K562 (cell line): ENCODE measurements at regions not wholly inside any gene's neighbourhood (a gene's known extent, or its start where the extent isn't known, plus 50 kb on each side); places are given as distances from the start of the nearest gene placed in this dataset.

ENCODE experiments used
- POLR2A ChIP-seq: fragments of 450-650 bp; conservative IDR thresholded peaks from 2 replicates; pipeline ENCODE4 v1.6.1; 2016
- POLR2H ChIP-seq: IDR thresholded peaks from 2 replicates; pipeline ENCODE4 v1.6.1; 2016; ENCODE audit warnings: missing genetic modification characterization, low read depth, mild to moderate bottlenecking, control low read depth, missing compliant biosample characterization, moderate library complexity
- ZNF124 ChIP-seq: sonication (generic); formaldehyde crosslinking; IDR thresholded peaks from 2 replicates; pipeline ENCODE4 v1.8.1; 2022; ENCODE audit warnings: missing genetic modification reagents
- TF ChIP-seq, protein P1 (sequence below): IDR thresholded peaks from 2 replicates; pipeline ENCODE4 v1.6.1; 2012; ENCODE audit warnings: low read depth, low read length, improper control_type of control experiment, borderline replicate concordance
- TF ChIP-seq, protein P2 (sequence below): fragments of 200-600 bp; sonication (generic); IDR thresholded peaks from one replicate; pipeline ENCODE4 v1.6.1; 2012; ENCODE audit warnings: mild to moderate bottlenecking, low read depth, low read length, inconsistent platforms
- TF ChIP-seq, protein P3 (sequence below): fragments of 250-450 bp; sonication (Bioruptor Pico); IDR thresholded peaks from 2 replicates; pipeline ENCODE4 v1.8.0; 2021; ENCODE audit warnings: moderate library complexity, mild to moderate bottlenecking, inconsistent platforms

DNA sequence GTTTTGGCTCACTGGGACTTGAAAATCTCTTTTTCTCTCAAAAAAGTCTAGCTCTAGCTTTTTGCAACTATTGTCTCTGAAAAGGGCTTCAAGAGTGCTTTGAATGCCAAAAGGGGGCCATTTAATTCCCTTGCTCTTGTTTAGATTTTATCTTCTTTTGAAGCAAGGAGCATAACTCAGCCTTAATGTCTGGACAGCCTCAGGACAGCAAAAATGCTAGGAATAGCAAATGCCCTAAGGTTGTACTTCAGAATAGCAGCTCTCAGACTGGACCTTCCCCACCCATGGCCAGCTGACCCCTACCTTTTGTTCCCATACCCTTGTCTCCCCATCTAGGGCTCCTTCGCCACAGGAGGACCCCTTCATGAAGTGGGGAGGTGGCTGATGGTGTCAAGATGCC, 121.4 kb downstream of the KCNK1 start:
- TF ChIP-seq ZNF124 (CRISPR knock-in tag), result no peak
- TF ChIP-seq POLR2A, result no peak
- TF ChIP-seq, protein P1, sequence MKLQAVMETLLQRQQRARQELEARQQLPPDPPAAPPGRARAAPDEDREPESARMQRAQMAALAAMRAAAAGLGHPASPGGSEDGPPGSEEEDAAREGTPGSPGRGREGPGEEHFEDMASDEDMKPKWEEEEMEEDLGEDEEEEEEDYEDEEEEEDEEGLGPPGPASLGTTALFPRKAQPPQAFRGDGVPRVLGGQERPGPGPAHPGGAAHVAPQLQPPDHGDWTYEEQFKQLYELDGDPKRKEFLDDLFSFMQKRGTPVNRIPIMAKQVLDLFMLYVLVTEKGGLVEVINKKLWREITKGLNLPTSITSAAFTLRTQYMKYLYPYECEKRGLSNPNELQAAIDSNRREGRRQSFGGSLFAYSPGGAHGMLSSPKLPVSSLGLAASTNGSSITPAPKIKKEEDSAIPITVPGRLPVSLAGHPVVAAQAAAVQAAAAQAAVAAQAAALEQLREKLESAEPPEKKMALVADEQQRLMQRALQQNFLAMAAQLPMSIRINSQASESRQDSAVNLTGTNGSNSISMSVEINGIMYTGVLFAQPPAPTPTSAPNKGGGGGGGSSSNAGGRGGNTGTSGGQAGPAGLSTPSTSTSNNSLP, result no peak
- TF ChIP-seq, protein P2, sequence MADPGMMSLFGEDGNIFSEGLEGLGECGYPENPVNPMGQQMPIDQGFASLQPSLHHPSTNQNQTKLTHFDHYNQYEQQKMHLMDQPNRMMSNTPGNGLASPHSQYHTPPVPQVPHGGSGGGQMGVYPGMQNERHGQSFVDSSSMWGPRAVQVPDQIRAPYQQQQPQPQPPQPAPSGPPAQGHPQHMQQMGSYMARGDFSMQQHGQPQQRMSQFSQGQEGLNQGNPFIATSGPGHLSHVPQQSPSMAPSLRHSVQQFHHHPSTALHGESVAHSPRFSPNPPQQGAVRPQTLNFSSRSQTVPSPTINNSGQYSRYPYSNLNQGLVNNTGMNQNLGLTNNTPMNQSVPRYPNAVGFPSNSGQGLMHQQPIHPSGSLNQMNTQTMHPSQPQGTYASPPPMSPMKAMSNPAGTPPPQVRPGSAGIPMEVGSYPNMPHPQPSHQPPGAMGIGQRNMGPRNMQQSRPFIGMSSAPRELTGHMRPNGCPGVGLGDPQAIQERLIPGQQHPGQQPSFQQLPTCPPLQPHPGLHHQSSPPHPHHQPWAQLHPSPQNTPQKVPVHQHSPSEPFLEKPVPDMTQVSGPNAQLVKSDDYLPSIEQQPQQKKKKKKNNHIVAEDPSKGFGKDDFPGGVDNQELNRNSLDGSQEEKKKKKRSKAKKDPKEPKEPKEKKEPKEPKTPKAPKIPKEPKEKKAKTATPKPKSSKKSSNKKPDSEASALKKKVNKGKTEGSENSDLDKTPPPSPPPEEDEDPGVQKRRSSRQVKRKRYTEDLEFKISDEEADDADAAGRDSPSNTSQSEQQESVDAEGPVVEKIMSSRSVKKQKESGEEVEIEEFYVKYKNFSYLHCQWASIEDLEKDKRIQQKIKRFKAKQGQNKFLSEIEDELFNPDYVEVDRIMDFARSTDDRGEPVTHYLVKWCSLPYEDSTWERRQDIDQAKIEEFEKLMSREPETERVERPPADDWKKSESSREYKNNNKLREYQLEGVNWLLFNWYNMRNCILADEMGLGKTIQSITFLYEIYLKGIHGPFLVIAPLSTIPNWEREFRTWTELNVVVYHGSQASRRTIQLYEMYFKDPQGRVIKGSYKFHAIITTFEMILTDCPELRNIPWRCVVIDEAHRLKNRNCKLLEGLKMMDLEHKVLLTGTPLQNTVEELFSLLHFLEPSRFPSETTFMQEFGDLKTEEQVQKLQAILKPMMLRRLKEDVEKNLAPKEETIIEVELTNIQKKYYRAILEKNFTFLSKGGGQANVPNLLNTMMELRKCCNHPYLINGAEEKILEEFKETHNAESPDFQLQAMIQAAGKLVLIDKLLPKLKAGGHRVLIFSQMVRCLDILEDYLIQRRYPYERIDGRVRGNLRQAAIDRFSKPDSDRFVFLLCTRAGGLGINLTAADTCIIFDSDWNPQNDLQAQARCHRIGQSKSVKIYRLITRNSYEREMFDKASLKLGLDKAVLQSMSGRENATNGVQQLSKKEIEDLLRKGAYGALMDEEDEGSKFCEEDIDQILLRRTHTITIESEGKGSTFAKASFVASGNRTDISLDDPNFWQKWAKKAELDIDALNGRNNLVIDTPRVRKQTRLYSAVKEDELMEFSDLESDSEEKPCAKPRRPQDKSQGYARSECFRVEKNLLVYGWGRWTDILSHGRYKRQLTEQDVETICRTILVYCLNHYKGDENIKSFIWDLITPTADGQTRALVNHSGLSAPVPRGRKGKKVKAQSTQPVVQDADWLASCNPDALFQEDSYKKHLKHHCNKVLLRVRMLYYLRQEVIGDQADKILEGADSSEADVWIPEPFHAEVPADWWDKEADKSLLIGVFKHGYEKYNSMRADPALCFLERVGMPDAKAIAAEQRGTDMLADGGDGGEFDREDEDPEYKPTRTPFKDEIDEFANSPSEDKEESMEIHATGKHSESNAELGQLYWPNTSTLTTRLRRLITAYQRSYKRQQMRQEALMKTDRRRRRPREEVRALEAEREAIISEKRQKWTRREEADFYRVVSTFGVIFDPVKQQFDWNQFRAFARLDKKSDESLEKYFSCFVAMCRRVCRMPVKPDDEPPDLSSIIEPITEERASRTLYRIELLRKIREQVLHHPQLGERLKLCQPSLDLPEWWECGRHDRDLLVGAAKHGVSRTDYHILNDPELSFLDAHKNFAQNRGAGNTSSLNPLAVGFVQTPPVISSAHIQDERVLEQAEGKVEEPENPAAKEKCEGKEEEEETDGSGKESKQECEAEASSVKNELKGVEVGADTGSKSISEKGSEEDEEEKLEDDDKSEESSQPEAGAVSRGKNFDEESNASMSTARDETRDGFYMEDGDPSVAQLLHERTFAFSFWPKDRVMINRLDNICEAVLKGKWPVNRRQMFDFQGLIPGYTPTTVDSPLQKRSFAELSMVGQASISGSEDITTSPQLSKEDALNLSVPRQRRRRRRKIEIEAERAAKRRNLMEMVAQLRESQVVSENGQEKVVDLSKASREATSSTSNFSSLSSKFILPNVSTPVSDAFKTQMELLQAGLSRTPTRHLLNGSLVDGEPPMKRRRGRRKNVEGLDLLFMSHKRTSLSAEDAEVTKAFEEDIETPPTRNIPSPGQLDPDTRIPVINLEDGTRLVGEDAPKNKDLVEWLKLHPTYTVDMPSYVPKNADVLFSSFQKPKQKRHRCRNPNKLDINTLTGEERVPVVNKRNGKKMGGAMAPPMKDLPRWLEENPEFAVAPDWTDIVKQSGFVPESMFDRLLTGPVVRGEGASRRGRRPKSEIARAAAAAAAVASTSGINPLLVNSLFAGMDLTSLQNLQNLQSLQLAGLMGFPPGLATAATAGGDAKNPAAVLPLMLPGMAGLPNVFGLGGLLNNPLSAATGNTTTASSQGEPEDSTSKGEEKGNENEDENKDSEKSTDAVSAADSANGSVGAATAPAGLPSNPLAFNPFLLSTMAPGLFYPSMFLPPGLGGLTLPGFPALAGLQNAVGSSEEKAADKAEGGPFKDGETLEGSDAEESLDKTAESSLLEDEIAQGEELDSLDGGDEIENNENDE, result no peak
- TF ChIP-seq, protein P3, sequence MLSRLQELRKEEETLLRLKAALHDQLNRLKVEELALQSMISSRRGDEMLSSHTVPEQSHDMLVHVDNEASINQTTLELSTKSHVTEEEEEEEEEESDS, result no peak
- TF ChIP-seq POLR2H, result no peak
